ENCODE measurements at regions not wholly inside any gene's neighbourhood (a gene's known extent, or its start where the extent isn't known, plus 50 kb on each side); places are given as distances from the start of the nearest gene placed in this dataset.

- TF ChIP-seq HMGXB3 (CRISPR knock-in tag; IDR thresholded peaks at IDR 0.05; ENCODE audit: borderline replicate concordance) (no peak), ZNF274 (CRISPR knock-in tag; IDR thresholded peaks at IDR 0.05) (no peak), EZH2 (conservative IDR thresholded peaks at IDR 0.05; ENCODE audit: low read depth, low read length) (no peak), FOXA1 (IDR thresholded peaks at IDR 0.05) (no peak), FOXA1 (CRISPR knock-in tag; IDR thresholded peaks at IDR 0.05) (no peak), REST (IDR thresholded peaks at IDR 0.05; ENCODE audit: borderline replicate concordance in 1 of 2, low read depth in 1 of 2, low read length in 2 of 2) (no peak), BHLHE40 (IDR thresholded peaks at IDR 0.05; ENCODE audit: low read length) (no peak), HBP1 (CRISPR knock-in tag; IDR thresholded peaks at IDR 0.05; ENCODE audit: low read depth) (no peak), ZNF17 (CRISPR knock-in tag; IDR thresholded peaks at IDR 0.05) (no peak), SP4 (CRISPR knock-in tag; IDR thresholded peaks at IDR 0.05) (no peak), SETDB1 (CRISPR knock-in tag; IDR thresholded peaks at IDR 0.05; ENCODE audit: borderline replicate concordance) (no peak)
- TF ChIP-seq, protein P1, sequence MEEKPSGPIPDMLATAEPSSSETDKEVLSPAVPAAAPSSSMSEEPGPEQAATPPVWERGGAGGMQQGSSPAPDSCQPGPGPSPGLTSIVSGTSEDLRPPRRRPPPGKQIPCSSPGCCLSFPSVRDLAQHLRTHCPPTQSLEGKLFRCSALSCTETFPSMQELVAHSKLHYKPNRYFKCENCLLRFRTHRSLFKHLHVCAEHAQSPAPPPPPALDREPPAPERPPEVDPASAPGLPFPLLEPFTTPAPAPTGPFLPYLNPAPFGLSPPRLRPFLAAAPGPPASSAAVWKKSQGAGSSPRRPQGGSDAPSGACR (CRISPR knock-in tag; IDR thresholded peaks at IDR 0.05): no peak
These were observed 83.4 kb upstream of the SMNDC1 start for GRCh38 chr10:110387983-110388686.

All from HepG2 (cell line).